Thymus (tissue), 11 donors: ENCODE measurements at regions not wholly inside any gene's neighbourhood (a gene's known extent, or its start where the extent isn't known, plus 50 kb on each side); places are given as distances from the start of the nearest gene placed in this dataset.
"Not testable (repeated sequence)": the region's sequence is repeated elsewhere in the genome, so short reads cannot be mapped to it uniquely, and the experiment has no call there.

Experiments
- DNase-seq, 9 donors: peaks; one replicate each; pipeline ENCODE4 v3.0.0-alpha.2; 2013; ENCODE audit warnings: low spot score in 9 of 9, low read depth in 6 of 9, missing footprints in 1 of 9
- H3K27ac ChIP-seq, 2 donors: one replicate each; pipeline ENCODE4 v1.5.1; 2013; ENCODE audit warnings: control low read depth in 1 of 2, low read depth in 1 of 2, low read length in 1 of 2, mild to moderate bottlenecking in 1 of 2, moderate library complexity in 1 of 2
- H3K27me3 ChIP-seq, 2 donors: one replicate each; pipeline ENCODE4 v1.5.1; 2013; ENCODE audit warnings: low read length in 1 of 2; ENCODE audit not compliant: control insufficient read depth in 2 of 2, insufficient read depth in 1 of 2
- H3K36me3 ChIP-seq, 2 donors: one replicate each; pipeline ENCODE4 v1.5.1; 2013; ENCODE audit warnings: low read length in 1 of 2, mild to moderate bottlenecking in 1 of 2, moderate library complexity in 1 of 2; ENCODE audit not compliant: control insufficient read depth in 2 of 2, insufficient read depth in 2 of 2
- H3K4me1 ChIP-seq, 2 donors: one replicate each; pipeline ENCODE4 v1.5.1; 2013; ENCODE audit warnings: low read length in 2 of 2; ENCODE audit not compliant: control insufficient read depth in 2 of 2, insufficient read depth in 2 of 2
- H3K4me3 ChIP-seq, 2 donors: one replicate each; pipeline ENCODE4 v1.5.1; 2013; ENCODE audit warnings: low read length in 2 of 2, control low read depth in 1 of 2, mild to moderate bottlenecking in 1 of 2
- H3K9me3 ChIP-seq, 2 donors: one replicate each; pipeline ENCODE4 v1.5.1; 2013; ENCODE audit warnings: low read length in 1 of 2, mild to moderate bottlenecking in 1 of 2; ENCODE audit not compliant: control insufficient read depth in 2 of 2, insufficient read depth in 1 of 2
- WGBS: extraction: QIAGEN DNeasy Blood & Tissue Kit; methylation state at CpG from one replicate; pipeline ENCODE4 v1.1.7; 2013; 5-methylcytosine and 5-hydroxymethylcytosine counted together
- donor health status: healthy.

GRCh38 chr5:25995209-25995608, 1043.2 kb downstream of the CDH9 start:
- Histone ChIP-seq H3K36me3 (no peaks in the 10 kb centered on the region), H3K9me3 (peaks cover 0 to 3% of the 10 kb centered on the region in 2 donors), H3K27me3 (no peaks in the 10 kb centered on the region), H3K27ac (no peak overlapping the region), H3K4me3 (no peak overlapping the region), H3K4me1 (no peaks in the 10 kb centered on the region)
- no peak for DNase-seq
- WGBS = 96% methylated on average over 2 of the region's 2 CpGs

DNA sequence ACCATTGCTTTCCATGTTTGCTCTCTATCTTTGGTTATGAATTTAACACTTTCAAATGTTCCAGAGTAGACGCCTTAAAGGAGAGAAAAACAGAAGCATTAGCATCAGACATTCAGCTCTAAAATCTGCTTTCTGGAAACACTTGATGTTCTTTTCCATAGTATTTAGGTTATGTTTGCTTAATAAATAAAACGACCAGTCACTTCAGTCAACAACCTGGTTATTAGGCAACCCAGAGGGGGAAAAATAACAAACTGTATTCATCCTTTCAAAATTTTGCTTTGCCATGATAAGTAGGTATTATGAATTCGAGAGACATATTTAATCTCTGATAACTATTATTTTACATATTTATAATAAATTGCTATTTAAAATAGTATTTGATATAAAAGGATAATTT, 1044.7 kb downstream of the CDH9 start:
- Histone ChIP-seq H3K27me3 (no peaks in the 10 kb centered on the region), H3K36me3 (no peaks in the 10 kb centered on the region), H3K4me3 (no peak overlapping the region), H3K4me1 (no peaks in the 10 kb centered on the region), H3K9me3 (peaks cover 0 to 3% of the 10 kb centered on the region in 2 donors), H3K27ac (no peak overlapping the region)
- 87% methylated on average over 3 of the region's 3 CpGs for WGBS
- no peak for DNase-seq

DNA sequence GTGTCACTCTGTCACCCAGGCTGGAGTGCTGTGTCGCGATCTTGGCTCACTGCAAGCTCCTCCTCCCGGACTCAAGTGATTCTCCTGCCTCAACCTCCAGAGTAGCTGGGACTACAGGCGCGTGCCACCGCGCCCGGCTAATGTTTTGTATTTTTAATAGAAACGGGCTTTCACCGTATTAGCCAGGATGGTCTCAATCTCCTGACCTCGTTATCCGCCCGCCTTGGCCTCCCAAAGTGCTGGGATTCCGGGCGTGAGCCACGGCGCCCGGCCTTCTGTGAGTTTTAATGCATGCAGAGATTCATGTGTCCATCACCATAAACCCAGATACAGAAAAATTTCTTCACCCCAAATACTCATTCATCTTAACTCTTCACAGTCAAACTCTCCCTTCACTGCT, 1046.7 kb downstream of the CDH9 start:
- H3K36me3 ChIP-seq = no peaks in the 10 kb centered on the region
- no peaks in the 10 kb centered on the region for H3K4me1 ChIP-seq
- no peak overlapping the region for H3K27ac ChIP-seq
- peaks cover 0 to 3% of the 10 kb centered on the region in 2 donors for H3K9me3 ChIP-seq
- H3K4me3 ChIP-seq = no peak overlapping the region
- no peaks in the 10 kb centered on the region for H3K27me3 ChIP-seq
- no peak for DNase-seq
- WGBS = 96% methylated on average over 18 of the region's 18 CpGs

DNA sequence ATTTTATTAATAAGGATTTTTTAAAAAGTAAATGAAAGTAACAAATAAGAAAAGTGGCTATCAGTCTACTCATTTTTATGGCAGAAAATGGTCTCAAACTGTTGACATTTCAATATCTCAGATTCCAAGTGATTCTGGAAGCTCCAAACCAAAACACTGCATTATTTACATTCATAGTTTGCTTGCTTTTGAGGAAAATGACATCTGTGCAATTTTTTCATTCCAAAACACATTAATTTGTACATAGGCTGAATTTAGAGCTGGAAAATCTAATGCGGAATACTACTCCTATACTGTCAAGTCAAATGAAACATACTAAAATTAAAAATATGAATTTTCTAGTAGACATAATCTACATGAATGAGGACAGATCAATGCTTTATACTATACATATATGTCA, 1047.6 kb downstream of the CDH9 start:
- Histone ChIP-seq H3K27me3 (no peaks in the 10 kb centered on the region), H3K36me3 (no peaks in the 10 kb centered on the region), H3K9me3 (peaks cover 0 to 3% of the 10 kb centered on the region in 2 donors), H3K4me3 (no peak overlapping the region), H3K4me1 (no peaks in the 10 kb centered on the region), H3K27ac (no peak overlapping the region)
- 99% methylated on average over 1 of the region's 1 CpG for WGBS
- DNase-seq = no peak

DNA sequence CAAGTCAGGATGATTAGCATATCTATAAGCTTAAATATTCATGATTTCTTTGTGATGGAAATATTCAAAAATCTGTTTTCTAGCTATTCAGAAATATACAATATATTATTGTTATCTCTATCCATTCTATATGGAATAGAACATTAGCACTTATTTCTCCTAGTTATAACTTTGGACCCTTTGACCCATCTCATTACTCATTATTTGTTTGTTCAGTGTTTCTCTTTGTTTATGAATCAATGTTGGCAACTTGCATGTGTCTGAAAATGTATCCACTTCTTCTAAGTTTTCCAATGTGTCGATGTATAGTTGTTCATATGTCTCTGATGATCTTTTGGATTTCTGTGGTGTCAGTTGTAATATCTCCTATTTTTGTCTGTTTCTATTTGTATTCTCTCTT, 1059.3 kb downstream of the CDH9 start:
- H3K27ac ChIP-seq = no peak overlapping the region
- H3K9me3 ChIP-seq = peaks cover 0 to 2% of the 10 kb centered on the region in 2 donors
- H3K36me3 ChIP-seq = no peaks in the 10 kb centered on the region
- no peak for DNase-seq
- no peaks in the 10 kb centered on the region for H3K4me1 ChIP-seq
- H3K27me3 ChIP-seq = no peaks in the 10 kb centered on the region
- 92% methylated on average over 1 of the region's 1 CpG for WGBS
- H3K4me3 ChIP-seq = no peak overlapping the region

GRCh38 chr5:25975885-25976284, 1062.5 kb downstream of the CDH9 start:
- 92% methylated on average over 2 of the region's 2 CpGs for WGBS
- DNase-seq = no peak
- Histone ChIP-seq H3K4me3 (no peak overlapping the region), H3K36me3 (no peaks in the 10 kb centered on the region), H3K4me1 (no peaks in the 10 kb centered on the region), H3K27me3 (no peaks in the 10 kb centered on the region), H3K9me3 (peaks cover 0 to 2% of the 10 kb centered on the region in 2 donors), H3K27ac (no peak overlapping the region)

- no peaks in the 10 kb centered on the region for H3K4me1 ChIP-seq
- no peak overlapping the region for H3K27ac ChIP-seq
- H3K36me3 ChIP-seq = no peaks in the 10 kb centered on the region
- DNase-seq = no peak
- no peak overlapping the region for H3K4me3 ChIP-seq
- H3K27me3 ChIP-seq = no peaks in the 10 kb centered on the region
- 94% methylated on average over 1 of the region's 1 CpG for WGBS
- H3K9me3 ChIP-seq = no peaks in the 10 kb centered on the region
Measured at GRCh38 chr5:25974451-25974850, 1063.9 kb downstream of the CDH9 start.

GRCh38 chr5:25970906-25971489, 1067.4 kb downstream of the CDH9 start:
- no peak overlapping the region for H3K4me3 ChIP-seq
- no peaks in the 10 kb centered on the region for H3K27me3 ChIP-seq
- DNase-seq = no peak
- no peaks in the 10 kb centered on the region for H3K4me1 ChIP-seq
- no peaks in the 10 kb centered on the region for H3K9me3 ChIP-seq
- 93% methylated on average over 3 of the region's 3 CpGs for WGBS
- H3K27ac ChIP-seq = no peak overlapping the region
- no peaks in the 10 kb centered on the region for H3K36me3 ChIP-seq

GRCh38 chr5:25969042-25969441, 1069.3 kb downstream of the CDH9 start:
- H3K4me3 ChIP-seq, H3K36me3 ChIP-seq, H3K27ac ChIP-seq, H3K9me3 ChIP-seq, H3K27me3 ChIP-seq, DNase-seq, H3K4me1 ChIP-seq: not testable (repeated sequence)
- 88% methylated on average over 2 of the region's 2 CpGs for WGBS

- Histone ChIP-seq H3K4me3 (no peak overlapping the region), H3K4me1 (no peaks in the 10 kb centered on the region), H3K27ac (no peak overlapping the region), H3K9me3 (no peaks in the 10 kb centered on the region), H3K36me3 (no peaks in the 10 kb centered on the region), H3K27me3 (no peaks in the 10 kb centered on the region)
- WGBS = 96% methylated on average over 3 of the region's 3 CpGs
- DNase-seq = no peak
Measured at GRCh38 chr5:25964009-25964372, 1074.4 kb downstream of the CDH9 start.
